ENCODE measurements at regions not wholly inside any gene's neighbourhood (a gene's known extent, or its start where the extent isn't known, plus 50 kb on each side); places are given as distances from the start of the nearest gene placed in this dataset.

- TF ChIP-seq EZH2phosphoT487 (IDR thresholded peaks at IDR 0.05; ENCODE audit: unreplicated experiment) (no peak), CREB1 (CRISPR knock-in tag; IDR thresholded peaks at IDR 0.05; ENCODE audit: low read depth) (no peak)
These were observed 1464.1 kb upstream of the FLRT2 start (continued) for GRCh38 chr14:84065811-84066210.

GRCh38 chr14:84068288-84068687 lies 1461.7 kb upstream of the FLRT2 start:
- Mint-ChIP-seq H3K4me1 (peaks cover 5% of the 10 kb centered on the region), H3K36me3 (ENCODE audit: low read depth) (no peaks in the 10 kb centered on the region), H3K27me3 (ENCODE audit: insufficient read depth, low read depth, poor library complexity) (no peaks in the 10 kb centered on the region), H3K4me3 (no peak overlapping the region), H3K27ac (no peak overlapping the region), H3K9me3 (no peaks in the 10 kb centered on the region)
- no peak for TF ChIP-seq ZNF462 (CRISPR knock-in tag; IDR thresholded peaks at IDR 0.05)
- TF ChIP-seq EZH2 (IDR thresholded peaks at IDR 0.05; ENCODE audit: low read depth, unreplicated experiment) = no peak
- no peak for TF ChIP-seq EZH2phosphoT487 (IDR thresholded peaks at IDR 0.05; ENCODE audit: unreplicated experiment)
- no peak for TF ChIP-seq NANOG (IDR thresholded peaks at IDR 0.05; ENCODE audit: borderline replicate concordance)
- TF ChIP-seq JUNB (IDR thresholded peaks at IDR 0.05; ENCODE audit: unreplicated experiment) = no peak
- TF ChIP-seq STAT1 (IDR thresholded peaks at IDR 0.05; ENCODE audit: unreplicated experiment) = no peak
- TF ChIP-seq ZNF114 (CRISPR knock-in tag; IDR thresholded peaks at IDR 0.05) = no peak
- no peak for TF ChIP-seq CTCF (conservative IDR thresholded peaks at IDR 0.05; ENCODE audit: low read depth in 2 of 2)
- no peak for TF ChIP-seq POLR2AphosphoS5 (IDR thresholded peaks at IDR 0.05; ENCODE audit: low read depth)
- TF ChIP-seq CREB1 (CRISPR knock-in tag; IDR thresholded peaks at IDR 0.05; ENCODE audit: low read depth) = no peak
- TF ChIP-seq ETS1 (IDR thresholded peaks at IDR 0.05) = no peak
- DNase-seq (ENCODE audit: low spot score) (no peak), ATAC-seq (no peak)
- Histone ChIP-seq H3K36me3 (ENCODE audit: insufficient read depth) (no peaks in the 10 kb centered on the region), H4K20me1 (replicated peaks; ENCODE audit: insufficient read depth) (no peaks in the 10 kb centered on the region), H3K4me3 (no peak overlapping the region), H3K9me2 (ENCODE audit: insufficient read depth) (no peaks in the 10 kb centered on the region), H3K79me2 (replicated peaks; ENCODE audit: insufficient read depth) (no peaks in the 10 kb centered on the region), H3K27ac (ENCODE audit: low read depth) (no peak overlapping the region), H3K27me3 (ENCODE audit: insufficient read depth) (no peaks in the 10 kb centered on the region), H2AFZ (no peak overlapping the region), H3F3A (replicated peaks; ENCODE audit: low read depth) (no peaks in the 10 kb centered on the region), H3K4me2 (no peak overlapping the region), H3K4me1 (ENCODE audit: insufficient read depth) (peaks cover 6% of the 10 kb centered on the region)

Data from GM23338 (cell line).